HCT116 (cell line): ENCODE measurements at regions not wholly inside any gene's neighbourhood (a gene's known extent, or its start where the extent isn't known, plus 50 kb on each side); places are given as distances from the start of the nearest gene placed in this dataset.

Source experiments
- CTCF ChIP-seq, 3 experiments: fragments of 200-600 bp in 1 of 3; sonication (generic) in 1 of 3; IDR thresholded peaks in 2 of 3; conservative IDR thresholded peaks in 1 of 3; 2 replicates each; pipeline ENCODE4 v1.5.1; 2012 to 2017; ENCODE audit warnings: low read depth in 2 of 3, low read length in 2 of 3, antibody characterized with exemption in 1 of 3, borderline replicate concordance in 1 of 3, control low read depth in 1 of 3, mild to moderate bottlenecking in 1 of 3, mixed read lengths in 1 of 3, mixed run types in 1 of 3, moderate library complexity in 1 of 3; ENCODE audit not compliant: insufficient read depth in 1 of 3
- EZH2 ChIP-seq: fragments of 200-600 bp; sonication (generic); IDR thresholded peaks from 2 replicates; pipeline ENCODE4 v1.6.1; 2017; ENCODE audit warnings: antibody characterized with exemption, mixed run types
- EZH2phosphoT487 ChIP-seq: fragments of 200-600 bp; IDR thresholded peaks from 2 replicates; pipeline ENCODE4 v1.6.1; 2018; ENCODE audit warnings: antibody characterized with exemption, borderline replicate concordance
- JUND ChIP-seq: IDR thresholded peaks from 2 replicates; pipeline ENCODE4 v1.6.1; 2012
- POLR2A ChIP-seq: IDR thresholded peaks from 2 replicates; pipeline ENCODE4 v1.7.0; 2011; ENCODE audit warnings: borderline replicate concordance; ENCODE audit not compliant: insufficient read depth, insufficient read length; ENCODE audit errors: extremely low read depth
- POLR2AphosphoS5 ChIP-seq: IDR thresholded peaks from 2 replicates; pipeline ENCODE4 v1.6.1; 2011; ENCODE audit warnings: mild to moderate bottlenecking, low read depth, low read length, moderate library complexity
- RAD21 ChIP-seq: IDR thresholded peaks from 2 replicates; pipeline ENCODE4 v1.6.1; 2012; ENCODE audit warnings: low read depth, mild to moderate bottlenecking
- SP1 ChIP-seq: IDR thresholded peaks from 2 replicates; pipeline ENCODE4 v1.6.1; 2012; ENCODE audit warnings: low read depth
- YY1 ChIP-seq: IDR thresholded peaks from 2 replicates; pipeline ENCODE4 v1.6.1; 2011; ENCODE audit warnings: low read length, low read depth, moderate library complexity, mild to moderate bottlenecking; ENCODE audit not compliant: insufficient replicate concordance; ENCODE audit errors: extremely low read depth

GRCh38 chr1:22284906-22285548 is 142.1 kb upstream of the WNT4 start:
- TF ChIP-seq EZH2phosphoT487, result no peak
- TF ChIP-seq RAD21, result no peak
- no peak for TF ChIP-seq CTCF (IDR thresholded peaks at IDR 0.05 in 2 of 3, conservative IDR thresholded peaks at IDR 0.05 in 1 of 3; ENCODE audit: borderline replicate concordance in 1 of 3, insufficient read depth in 1 of 3, low read depth in 2 of 3, low read length in 2 of 3)
- TF ChIP-seq EZH2, result no peak
- no peak for TF ChIP-seq JUND
- TF ChIP-seq POLR2AphosphoS5, result no peak
- no peak for TF ChIP-seq SP1
- no peak for TF ChIP-seq YY1
- no peak for TF ChIP-seq POLR2A
